SK-N-MC (cell line): ENCODE measurements at regions not wholly inside any gene's neighbourhood (a gene's known extent, or its start where the extent isn't known, plus 50 kb on each side); places are given as distances from the start of the nearest gene placed in this dataset.
"Not testable (repeated sequence)": the region's sequence is repeated elsewhere in the genome, so short reads cannot be mapped to it uniquely, and the experiment has no call there.

Experiments
- DNase-seq: peaks from one replicate; pipeline ENCODE4 v3.0.0-alpha.2; 2011; ENCODE audit warnings: low read depth, low spot score
- H3K27ac ChIP-seq: fragments of 200-600 bp; sonication (generic); 2 replicates; pipeline ENCODE4 v1.5.1; 2016; ENCODE audit warnings: mixed run types
- H3K36me3 ChIP-seq: fragments of 200-600 bp; sonication (generic); 2 replicates; pipeline ENCODE4 v1.6.1; 2017; ENCODE audit warnings: antibody characterized with exemption, low read length, mixed read lengths; ENCODE audit not compliant: insufficient read depth
- H3K4me3 ChIP-seq: fragments of 200-600 bp; sonication (generic); 2 replicates; pipeline ENCODE4 v1.5.1; 2016
- H3K9ac ChIP-seq: fragments of 200-600 bp; sonication (generic); 2 replicates; pipeline ENCODE4 v1.8.0; 2017; ENCODE audit warnings: mixed run types, mixed read lengths; ENCODE audit not compliant: insufficient read length
- H3K9me3 ChIP-seq: fragments of 200-600 bp; sonication (generic); 2 replicates; pipeline ENCODE4 v1.6.1; 2017; ENCODE audit warnings: low read depth, mild to moderate bottlenecking, antibody characterized with exemption, low read length, moderate library complexity, mixed read lengths
- EZH2 ChIP-seq: fragments of 200-600 bp; sonication (generic); IDR thresholded peaks from one replicate; pipeline ENCODE4 v1.6.1; 2017; ENCODE audit warnings: antibody characterized with exemption
- FOXP2 ChIP-seq: optimal IDR thresholded peaks from 2 replicates; pipeline ENCODE3; 2011; ENCODE audit warnings: mild to moderate bottlenecking, moderate library complexity; ENCODE audit not compliant: insufficient read depth; ENCODE audit errors: extremely low read length, control extremely low read depth
- POLR2AphosphoS5 ChIP-seq: IDR thresholded peaks from 2 replicates; pipeline ENCODE4 v1.6.1; 2012; ENCODE audit warnings: mild to moderate bottlenecking, low read depth, low read length, borderline replicate concordance

- H3K9me3 ChIP-seq, result no peaks in the 10 kb centered on the region
- DNase-seq, result no peak
- TF ChIP-seq FOXP2 (no peak), POLR2AphosphoS5 (no peak), EZH2 (no peak)
- H3K27ac ChIP-seq, result no peak overlapping the region
- H3K4me3 ChIP-seq, result no peak overlapping the region
- H3K9ac ChIP-seq, result no peak overlapping the region
- no peaks in the 10 kb centered on the region for H3K36me3 ChIP-seq
Measured at GRCh38 chr7:108667216-108667615, 97.5 kb downstream of the DNAJB9 start.

- Histone ChIP-seq H3K9ac (no peak overlapping the region), H3K27ac (no peak overlapping the region), H3K36me3 (no peaks in the 10 kb centered on the region), H3K4me3 (no peak overlapping the region), H3K9me3 (no peaks in the 10 kb centered on the region)
- no peak for TF ChIP-seq FOXP2
- TF ChIP-seq POLR2AphosphoS5, result no peak
- no peak for TF ChIP-seq EZH2
- DNase-seq, result no peak
Measured at GRCh38 chr7:108669958-108670357, 100.3 kb downstream of the DNAJB9 start.

- not testable (repeated sequence) for H3K36me3 ChIP-seq, H3K4me3 ChIP-seq, H3K27ac ChIP-seq, H3K9ac ChIP-seq, DNase-seq, H3K9me3 ChIP-seq
Measured at GRCh38 chr7:108673699-108674098, 104.0 kb downstream of the DNAJB9 start.

- H3K36me3 ChIP-seq, result no peaks in the 10 kb centered on the region
- H3K9me3 ChIP-seq, result no peaks in the 10 kb centered on the region
- TF ChIP-seq POLR2AphosphoS5 (no peak), EZH2 (no peak), FOXP2 (no peak)
- DNase-seq, result no peak
- no peak overlapping the region for H3K27ac ChIP-seq
- no peak overlapping the region for H3K9ac ChIP-seq
- no peak overlapping the region for H3K4me3 ChIP-seq
Measured at GRCh38 chr7:108684629-108685028, 115.0 kb downstream of the DNAJB9 start.

- DNase-seq, result no peak
- no peaks in the 10 kb centered on the region for H3K9me3 ChIP-seq
- no peak overlapping the region for H3K4me3 ChIP-seq
- no peak overlapping the region for H3K27ac ChIP-seq
- H3K36me3 ChIP-seq, result no peaks in the 10 kb centered on the region
- TF ChIP-seq POLR2AphosphoS5, result no peak
- no peak for TF ChIP-seq FOXP2
- TF ChIP-seq EZH2, result no peak
- no peak overlapping the region for H3K9ac ChIP-seq
Measured at GRCh38 chr7:108686494-108686893, 116.8 kb downstream of the DNAJB9 start.

GRCh38 chr7:108697254-108697653 lies 127.6 kb downstream of the DNAJB9 start:
- H3K9me3 ChIP-seq, result no peaks in the 10 kb centered on the region
- no peak for DNase-seq
- no peak overlapping the region for H3K27ac ChIP-seq
- no peaks in the 10 kb centered on the region for H3K36me3 ChIP-seq
- no peak for TF ChIP-seq FOXP2
- no peak for TF ChIP-seq EZH2
- TF ChIP-seq POLR2AphosphoS5, result no peak
- no peak overlapping the region for H3K4me3 ChIP-seq
- H3K9ac ChIP-seq, result no peak overlapping the region

GRCh38 chr7:108711611-108712010 lies 141.9 kb downstream of the DNAJB9 start:
- H3K9me3 ChIP-seq, result no peaks in the 10 kb centered on the region
- DNase-seq, result no peak
- no peak overlapping the region for H3K4me3 ChIP-seq
- no peaks in the 10 kb centered on the region for H3K36me3 ChIP-seq
- TF ChIP-seq EZH2 (no peak), FOXP2 (no peak), POLR2AphosphoS5 (no peak)
- H3K9ac ChIP-seq, result no peak overlapping the region
- no peak overlapping the region for H3K27ac ChIP-seq

- no peak for DNase-seq
- H3K4me3 ChIP-seq, result no peak overlapping the region
- no peak overlapping the region for H3K9ac ChIP-seq
- H3K9me3 ChIP-seq, result no peaks in the 10 kb centered on the region
- H3K36me3 ChIP-seq, result no peaks in the 10 kb centered on the region
- no peak overlapping the region for H3K27ac ChIP-seq
- no peak for TF ChIP-seq EZH2
- TF ChIP-seq FOXP2, result no peak
- no peak for TF ChIP-seq POLR2AphosphoS5
Measured at GRCh38 chr7:108716783-108717182, 147.1 kb downstream of the DNAJB9 start.

- Histone ChIP-seq H3K4me3 (no peak overlapping the region), H3K9me3 (no peaks in the 10 kb centered on the region), H3K27ac (no peak overlapping the region), H3K36me3 (no peaks in the 10 kb centered on the region), H3K9ac (no peak overlapping the region)
- TF ChIP-seq FOXP2, result no peak
- no peak for TF ChIP-seq POLR2AphosphoS5
- TF ChIP-seq EZH2, result no peak
- DNase-seq, result no peak
Measured at GRCh38 chr7:108717781-108718180, 148.1 kb downstream of the DNAJB9 start.

- no peak for TF ChIP-seq POLR2AphosphoS5
- TF ChIP-seq FOXP2, result no peak
- TF ChIP-seq EZH2, result no peak
- Histone ChIP-seq H3K27ac (no peak overlapping the region), H3K36me3 (no peaks in the 10 kb centered on the region), H3K9ac (no peak overlapping the region), H3K4me3 (no peak overlapping the region), H3K9me3 (no peaks in the 10 kb centered on the region)
- DNase-seq, result no peak
Measured at GRCh38 chr7:108719631-108720030, 150.0 kb downstream of the DNAJB9 start.
